Neural crest cell (in vitro differentiated cells): ENCODE measurements at regions not wholly inside any gene's neighbourhood (a gene's known extent, or its start where the extent isn't known, plus 50 kb on each side); places are given as distances from the start of the nearest gene placed in this dataset.
"Not testable (repeated sequence)": the region's sequence is repeated elsewhere in the genome, so short reads cannot be mapped to it uniquely, and the experiment has no call there.

ENCODE experiments used
- DNase-seq: peaks from one replicate; pipeline ENCODE4 v3.0.0; 2021; ENCODE audit warnings: low read depth, mixed read lengths, low spot score
- H3K27ac Mint-ChIP-seq: one replicate; pipeline ENCODE4 v1.8.0; 2021; ENCODE audit warnings: mild to moderate bottlenecking, mixed read lengths; ENCODE audit not compliant: unreplicated experiment
- H3K27me3 Mint-ChIP-seq: 2 replicates; pipeline ENCODE4 v1.8.0; 2021; ENCODE audit warnings: low read depth, mild to moderate bottlenecking, mixed read lengths
- H3K36me3 Mint-ChIP-seq: 2 replicates; pipeline ENCODE4 v1.8.0; 2021; ENCODE audit warnings: low read depth, mild to moderate bottlenecking, mixed read lengths
- H3K4me1 Mint-ChIP-seq: 2 replicates; pipeline ENCODE4 v1.8.0; 2021; ENCODE audit warnings: mixed read lengths
- H3K4me3 Mint-ChIP-seq: one replicate; pipeline ENCODE4 v1.8.0; 2021; ENCODE audit warnings: mild to moderate bottlenecking, mixed read lengths
- H3K9me3 Mint-ChIP-seq: 2 replicates; pipeline ENCODE4 v1.8.0; 2021; ENCODE audit warnings: mixed read lengths
- CTCF ChIP-seq: fragments of 200-600 bp; sonication (generic); conservative IDR thresholded peaks from 2 replicates; pipeline ENCODE4 v1.5.0; 2021; ENCODE audit warnings: antibody characterized with exemption, mild to moderate bottlenecking

GRCh38 chr2:13686262-13686661 is 946.3 kb upstream of the LRATD1 start:
- Mint-ChIP-seq H3K27me3 (no peaks in the 10 kb centered on the region), H3K36me3 (peaks cover 4% of the 10 kb centered on the region), H3K27ac (no peak overlapping the region), H3K4me1 (peaks cover 4% of the 10 kb centered on the region), H3K9me3 (peaks cover 12% of the 10 kb centered on the region), H3K4me3 (no peak overlapping the region)
- TF ChIP-seq CTCF = no peak
- no peak for DNase-seq

- Mint-ChIP-seq H3K36me3 (no peaks in the 10 kb centered on the region), H3K9me3 (peaks cover 3% of the 10 kb centered on the region), H3K27ac (no peak overlapping the region), H3K4me1 (no peaks in the 10 kb centered on the region), H3K4me3 (no peak overlapping the region), H3K27me3 (no peaks in the 10 kb centered on the region)
- no peak for TF ChIP-seq CTCF
- no peak for DNase-seq
Measured at GRCh38 chr2:13694673-13695072, 937.8 kb upstream of the LRATD1 start.

GRCh38 chr2:13696601-13697000 is 935.9 kb upstream of the LRATD1 start:
- Mint-ChIP-seq H3K4me3 (no peak overlapping the region), H3K4me1 (no peaks in the 10 kb centered on the region), H3K9me3 (no peaks in the 10 kb centered on the region), H3K27me3 (no peaks in the 10 kb centered on the region), H3K27ac (no peak overlapping the region), H3K36me3 (no peaks in the 10 kb centered on the region)
- DNase-seq = no peak
- TF ChIP-seq CTCF = no peak

- H3K27me3 Mint-ChIP-seq = no peaks in the 10 kb centered on the region
- no peak for TF ChIP-seq CTCF
- H3K36me3 Mint-ChIP-seq = no peaks in the 10 kb centered on the region
- DNase-seq = no peak
- H3K4me1 Mint-ChIP-seq = no peaks in the 10 kb centered on the region
- H3K27ac Mint-ChIP-seq = no peak overlapping the region
- no peak overlapping the region for H3K4me3 Mint-ChIP-seq
- no peaks in the 10 kb centered on the region for H3K9me3 Mint-ChIP-seq
Measured at GRCh38 chr2:13698847-13699246, 933.7 kb upstream of the LRATD1 start.

GRCh38 chr2:13699939-13700338 is 932.6 kb upstream of the LRATD1 start:
- not testable (repeated sequence) for H3K36me3 Mint-ChIP-seq, H3K9me3 Mint-ChIP-seq, H3K4me3 Mint-ChIP-seq, H3K27me3 Mint-ChIP-seq, H3K27ac Mint-ChIP-seq, H3K4me1 Mint-ChIP-seq, DNase-seq

- H3K4me3 Mint-ChIP-seq = no peak overlapping the region
- H3K27me3 Mint-ChIP-seq = no peaks in the 10 kb centered on the region
- DNase-seq = no peak
- H3K36me3 Mint-ChIP-seq = no peaks in the 10 kb centered on the region
- no peak overlapping the region for H3K27ac Mint-ChIP-seq
- no peak for TF ChIP-seq CTCF
- no peaks in the 10 kb centered on the region for H3K4me1 Mint-ChIP-seq
- no peaks in the 10 kb centered on the region for H3K9me3 Mint-ChIP-seq
Measured at GRCh38 chr2:13711154-13711553, 921.4 kb upstream of the LRATD1 start.
